ENCODE measurements at regions not wholly inside any gene's neighbourhood (a gene's known extent, or its start where the extent isn't known, plus 50 kb on each side); places are given as distances from the start of the nearest gene placed in this dataset.

GRCh38 chr5:58094031-58094430, 365.9 kb downstream of the PLK2 start:
- Histone ChIP-seq H3K27ac (no peak overlapping the region), H3K4me3 (no peak overlapping the region), H3K79me2 (no peaks in the 10 kb centered on the region), H4K20me1 (ENCODE audit: insufficient read depth, poor library complexity, severe bottlenecking) (no peaks in the 10 kb centered on the region), H3K9me3 (ENCODE audit: low read depth) (no peaks in the 10 kb centered on the region), H2AFZ (no peak overlapping the region), H3K4me1 (ENCODE audit: insufficient read depth) (no peaks in the 10 kb centered on the region), H3K27me3 (no peaks in the 10 kb centered on the region), H3K36me3 (replicated peaks; ENCODE audit: insufficient read depth, low read depth) (no peaks in the 10 kb centered on the region), H3K9me2 (replicated peaks; ENCODE audit: insufficient read depth) (no peaks in the 10 kb centered on the region), H3K4me2 (no peak overlapping the region)
- DNase-seq (ENCODE audit: low spot score): no peak
- TF ChIP-seq CTCF (IDR thresholded peaks at IDR 0.05; ENCODE audit: poor library complexity) (no peak), EZH2phosphoT487 (IDR thresholded peaks at IDR 0.05; ENCODE audit: low read depth, severe bottlenecking, unreplicated experiment) (no peak), EZH2 (IDR thresholded peaks at IDR 0.05; ENCODE audit: borderline replicate concordance) (no peak)
- 89% methylated on average over 5 of the region's 5 CpGs for WGBS (ENCODE audit: low lambda C conversion rate, missing lambda C conversion rate)

- DNase-seq (ENCODE audit: low spot score): no peak
- H4K20me1 ChIP-seq (ENCODE audit: insufficient read depth, poor library complexity, severe bottlenecking): no peaks in the 10 kb centered on the region
- H3K36me3 ChIP-seq (replicated peaks; ENCODE audit: insufficient read depth, low read depth): no peaks in the 10 kb centered on the region
- H2AFZ ChIP-seq: no peak overlapping the region
- H3K27ac ChIP-seq: no peak overlapping the region
- WGBS (ENCODE audit: low lambda C conversion rate, missing lambda C conversion rate): 76% methylated on average over 4 of the region's 4 CpGs
- no peaks in the 10 kb centered on the region for H3K27me3 ChIP-seq
- no peak for TF ChIP-seq EZH2 (IDR thresholded peaks at IDR 0.05; ENCODE audit: borderline replicate concordance)
- no peak for TF ChIP-seq EZH2phosphoT487 (IDR thresholded peaks at IDR 0.05; ENCODE audit: low read depth, severe bottlenecking, unreplicated experiment)
- H3K4me1 ChIP-seq (ENCODE audit: insufficient read depth): no peaks in the 10 kb centered on the region
- H3K9me3 ChIP-seq (ENCODE audit: low read depth): no peaks in the 10 kb centered on the region
- H3K4me2 ChIP-seq: no peak overlapping the region
- H3K9me2 ChIP-seq (replicated peaks; ENCODE audit: insufficient read depth): no peaks in the 10 kb centered on the region
- no peak overlapping the region for H3K4me3 ChIP-seq
- no peaks in the 10 kb centered on the region for H3K79me2 ChIP-seq
These were observed 369.2 kb downstream of the PLK2 start for GRCh38 chr5:58090704-58091103.

GRCh38 chr5:58088941-58089340, 370.9 kb downstream of the PLK2 start:
- Histone ChIP-seq H3K27me3 (no peaks in the 10 kb centered on the region), H4K20me1 (ENCODE audit: insufficient read depth, poor library complexity, severe bottlenecking) (no peaks in the 10 kb centered on the region), H3K9me2 (replicated peaks; ENCODE audit: insufficient read depth) (no peaks in the 10 kb centered on the region), H3K79me2 (no peaks in the 10 kb centered on the region), H3K4me3 (no peak overlapping the region), H3K9me3 (ENCODE audit: low read depth) (no peaks in the 10 kb centered on the region), H3K4me1 (ENCODE audit: insufficient read depth) (no peaks in the 10 kb centered on the region), H2AFZ (no peak overlapping the region), H3K27ac (no peak overlapping the region), H3K4me2 (no peak overlapping the region), H3K36me3 (replicated peaks; ENCODE audit: insufficient read depth, low read depth) (no peaks in the 10 kb centered on the region)
- TF ChIP-seq EZH2phosphoT487 (IDR thresholded peaks at IDR 0.05; ENCODE audit: low read depth, severe bottlenecking, unreplicated experiment): no peak
- no peak for TF ChIP-seq CTCF (IDR thresholded peaks at IDR 0.05; ENCODE audit: poor library complexity)
- no peak for TF ChIP-seq EZH2 (IDR thresholded peaks at IDR 0.05; ENCODE audit: borderline replicate concordance)
- DNase-seq (ENCODE audit: low spot score): peak; percentile 11
- WGBS (ENCODE audit: low lambda C conversion rate, missing lambda C conversion rate): 68% methylated on average over 5 of the region's 5 CpGs

- Histone ChIP-seq H3K36me3 (replicated peaks; ENCODE audit: insufficient read depth, low read depth) (no peaks in the 10 kb centered on the region), H3K27me3 (no peaks in the 10 kb centered on the region), H3K9me2 (replicated peaks; ENCODE audit: insufficient read depth) (no peaks in the 10 kb centered on the region), H3K79me2 (no peaks in the 10 kb centered on the region), H3K27ac (no peak overlapping the region), H3K4me3 (no peak overlapping the region), H2AFZ (no peak overlapping the region), H3K4me2 (no peak overlapping the region), H3K9me3 (ENCODE audit: low read depth) (no peaks in the 10 kb centered on the region), H3K4me1 (ENCODE audit: insufficient read depth) (no peaks in the 10 kb centered on the region), H4K20me1 (ENCODE audit: insufficient read depth, poor library complexity, severe bottlenecking) (no peaks in the 10 kb centered on the region)
- TF ChIP-seq CTCF (IDR thresholded peaks at IDR 0.05; ENCODE audit: poor library complexity) (no peak), EZH2 (IDR thresholded peaks at IDR 0.05; ENCODE audit: borderline replicate concordance) (no peak), EZH2phosphoT487 (IDR thresholded peaks at IDR 0.05; ENCODE audit: low read depth, severe bottlenecking, unreplicated experiment) (no peak)
- DNase-seq (ENCODE audit: low spot score): no peak
- WGBS (ENCODE audit: low lambda C conversion rate, missing lambda C conversion rate): 91% methylated on average over 2 of the region's 2 CpGs
These were observed 372.0 kb downstream of the PLK2 start for GRCh38 chr5:58087905-58088304.

Measured in hepatocyte (in vitro differentiated cells).